WTC11 (cell line): ENCODE measurements at regions not wholly inside any gene's neighbourhood (a gene's known extent, or its start where the extent isn't known, plus 50 kb on each side); places are given as distances from the start of the nearest gene placed in this dataset.
A peak's percentile ranks its signal among the peaks of the same experiment; 100 is the strongest.

Experiments used
- ATAC-seq: fragments of 200-7000 bp; cut with Tn5 transposase; 2 replicates; pipeline ENCODE4 v1.10.0; 2021; ENCODE audit warnings: mild to moderate bottlenecking, moderate library complexity
- CTCF ChIA-PET: fragments of 300-600 bp; sonication (Branson Sonifier 250); formaldehyde crosslinking; loops from one replicate; lab custom pipeline; 2021; ENCODE audit warnings: antibody characterized with exemption; lab: Charles Lee
- POLR2A ChIA-PET: fragments of 350-600 bp; sonication (Branson Sonifier 250); formaldehyde crosslinking; loops from one replicate; lab custom pipeline; 2021; ENCODE audit warnings: antibody characterized with exemption; lab: Charles Lee
- DNase-seq: peaks from one replicate; pipeline ENCODE4 v3.0.0; 2021; ENCODE audit warnings: low spot score
- H3K27ac Mint-ChIP-seq: 2 replicates; pipeline ENCODE4 v1.8.0; 2021; ENCODE audit warnings: mixed read lengths
- H3K27me3 Mint-ChIP-seq: 2 replicates; pipeline ENCODE4 v1.8.0; 2021; ENCODE audit warnings: low read depth, mild to moderate bottlenecking, moderate library complexity, mixed read lengths
- H3K36me3 Mint-ChIP-seq: 2 replicates; pipeline ENCODE4 v1.8.0; 2021; ENCODE audit warnings: mixed read lengths
- H3K4me1 Mint-ChIP-seq: 2 replicates; pipeline ENCODE4 v1.8.0; 2022; ENCODE audit warnings: mixed read lengths
- H3K4me3 Mint-ChIP-seq: 2 replicates; pipeline ENCODE4 v1.8.0; 2021; ENCODE audit warnings: mild to moderate bottlenecking, moderate library complexity, mixed read lengths
- H3K9me3 Mint-ChIP-seq: 2 replicates; pipeline ENCODE4 v1.8.0; 2021; ENCODE audit warnings: mixed read lengths
- ATF2 ChIP-seq: sonication (generic); formaldehyde crosslinking; IDR thresholded peaks from 2 replicates; pipeline ENCODE4 v1.8.1; 2022; ENCODE audit warnings: low read depth, missing genetic modification reagents, borderline replicate concordance
- ATF6 ChIP-seq: sonication (generic); formaldehyde crosslinking; IDR thresholded peaks from 2 replicates; pipeline ENCODE4 v1.8.1; 2023; ENCODE audit warnings: mild to moderate bottlenecking, missing genetic modification reagents
- CREB1 ChIP-seq: sonication (generic); formaldehyde crosslinking; IDR thresholded peaks from 2 replicates; pipeline ENCODE4 v1.8.0; 2023; ENCODE audit warnings: mild to moderate bottlenecking, missing genetic modification reagents
- CTCF ChIP-seq: fragments of 200-600 bp; IDR thresholded peaks from 2 replicates; pipeline ENCODE4 v1.8.0; 2022; ENCODE audit warnings: antibody characterized with exemption
- E2F4 ChIP-seq: sonication (generic); formaldehyde crosslinking; IDR thresholded peaks from 2 replicates; pipeline ENCODE4 v1.8.1; 2022; ENCODE audit warnings: low read depth, mild to moderate bottlenecking, moderate library complexity, missing genetic modification reagents, borderline replicate concordance
- HMGA2 ChIP-seq: fragments of 250-450 bp; sonication (Bioruptor Pico); IDR thresholded peaks from 2 replicates; pipeline ENCODE4 v1.4.0; 2021; ENCODE audit warnings: mild to moderate bottlenecking, moderate library complexity
- HMGXB4 ChIP-seq: sonication (generic); formaldehyde crosslinking; IDR thresholded peaks from 2 replicates; pipeline ENCODE4 v1.8.1; 2023; ENCODE audit warnings: mild to moderate bottlenecking, moderate library complexity, missing genetic modification reagents
- OVOL2 ChIP-seq: fragments of 250-450 bp; sonication (Bioruptor Pico); IDR thresholded peaks from 2 replicates; pipeline ENCODE4 v1.9.0; 2021; ENCODE audit warnings: mild to moderate bottlenecking, borderline replicate concordance
- PREB ChIP-seq: sonication (generic); formaldehyde crosslinking; IDR thresholded peaks from 2 replicates; pipeline ENCODE4 v1.8.1; 2022; ENCODE audit warnings: mild to moderate bottlenecking, missing genetic modification reagents, moderate library complexity, borderline replicate concordance
- SMAD3 ChIP-seq: sonication (generic); formaldehyde crosslinking; IDR thresholded peaks from 2 replicates; pipeline ENCODE4 v1.8.0; 2022; ENCODE audit warnings: missing genetic modification reagents, mild to moderate bottlenecking, borderline replicate concordance
- SMAD4 ChIP-seq: sonication (generic); formaldehyde crosslinking; IDR thresholded peaks from 2 replicates; pipeline ENCODE4 v1.8.0; 2022; ENCODE audit warnings: mild to moderate bottlenecking, missing genetic modification reagents
- SOX15 ChIP-seq: fragments of 250-450 bp; sonication (Bioruptor Pico); IDR thresholded peaks from 2 replicates; pipeline ENCODE4 v1.9.0; 2021; ENCODE audit warnings: mild to moderate bottlenecking
- SP1 ChIP-seq: sonication (generic); formaldehyde crosslinking; conservative IDR thresholded peaks from 2 replicates; pipeline ENCODE4 v1.8.1; 2022; ENCODE audit warnings: missing genetic modification reagents
- TEAD1 ChIP-seq: sonication (generic); formaldehyde crosslinking; IDR thresholded peaks from 2 replicates; pipeline ENCODE4 v1.8.0; 2022; ENCODE audit warnings: mild to moderate bottlenecking, missing genetic modification reagents
- ZBTB43 ChIP-seq: sonication (generic); formaldehyde crosslinking; IDR thresholded peaks from 2 replicates; pipeline ENCODE4 v1.8.1; 2023; ENCODE audit warnings: mild to moderate bottlenecking, missing genetic modification reagents
- ZNF121 ChIP-seq: sonication (generic); formaldehyde crosslinking; IDR thresholded peaks from 2 replicates; pipeline ENCODE4 v1.8.0; 2023; ENCODE audit warnings: missing genetic modification reagents
- ZNF219 ChIP-seq: sonication (generic); formaldehyde crosslinking; IDR thresholded peaks from 2 replicates; pipeline ENCODE4 v1.8.0; 2023; ENCODE audit warnings: missing genetic modification reagents, mild to moderate bottlenecking, borderline replicate concordance
- ZSCAN18 ChIP-seq: fragments of 250-450 bp; sonication (Bioruptor Pico); IDR thresholded peaks from 2 replicates; pipeline ENCODE4 v2.1.2; 2022; ENCODE audit warnings: mild to moderate bottlenecking, moderate library complexity

GRCh38 chr15:70150405-70150747 lies 52.7 kb upstream of the TLE3 start:
- H3K4me1 Mint-ChIP-seq, result peaks cover 28% of the 10 kb centered on the region
- no peak overlapping the region for H3K27ac Mint-ChIP-seq
- H3K4me3 Mint-ChIP-seq, result no peak overlapping the region
- no peaks in the 10 kb centered on the region for H3K36me3 Mint-ChIP-seq
- H3K27me3 Mint-ChIP-seq, result no peaks in the 10 kb centered on the region
- ChIA-PET CTCF (no interaction called here), POLR2A (no interaction called here)
- TF ChIP-seq HMGA2 (CRISPR knock-in tag) (peak; percentile 93; the same call in 1 of the 2 replicates), OVOL2 (no peak)
- TF ChIP-seq, all 79 proteins: peak for 1
- ATAC-seq, result no peak
- DNase-seq, result no peak
- H3K9me3 Mint-ChIP-seq, result no peaks in the 10 kb centered on the region

GRCh38 chr15:70149667-70150404 lies 52.1 kb upstream of the TLE3 start:
- Mint-ChIP-seq H3K27ac (no peak overlapping the region), H3K27me3 (no peaks in the 10 kb centered on the region), H3K4me1 (peaks cover 25% of the 10 kb centered on the region), H3K9me3 (no peaks in the 10 kb centered on the region)
- no peak for DNase-seq
- ChIA-PET CTCF (no interaction called here), POLR2A (no interaction called here)
- TF ChIP-seq CTCF (no peak), ATF6 (no peak), HMGXB4 (CRISPR knock-in tag) (no peak), SMAD4 (no peak), E2F4 (no peak), SP1 (no peak), TEAD1 (no peak), CREB1 (CRISPR knock-in tag) (no peak), PREB (CRISPR knock-in tag) (no peak), ZNF121 (CRISPR knock-in tag) (no peak)
- TF ChIP-seq, all 79 proteins: peak for 0
- ATAC-seq, result no peak
- Mint-ChIP-seq H3K4me3 (no peak overlapping the region), H3K36me3 (no peaks in the 10 kb centered on the region)

- H3K9me3 Mint-ChIP-seq, result no peaks in the 10 kb centered on the region
- ChIA-PET CTCF (no interaction called here), POLR2A (no interaction called here)
- no peak overlapping the region for H3K4me3 Mint-ChIP-seq
- no peaks in the 10 kb centered on the region for H3K36me3 Mint-ChIP-seq
- H3K4me1 Mint-ChIP-seq, result peaks cover 22% of the 10 kb centered on the region
- ATAC-seq (no peak), DNase-seq (no peak)
- H3K27me3 Mint-ChIP-seq, result no peaks in the 10 kb centered on the region; the same call in none of the 2 replicates
- no peak overlapping the region for H3K27ac Mint-ChIP-seq
- TF ChIP-seq HMGXB4 (CRISPR knock-in tag) (no peak), CREB1 (CRISPR knock-in tag) (no peak), SOX15 (CRISPR knock-in tag) (no peak), ZSCAN18 (no peak), ZBTB43 (no peak), ZNF219 (CRISPR knock-in tag) (no peak), SMAD3 (CRISPR knock-in tag) (no peak), ATF2 (no peak)
Observed at GRCh38 chr15:70147778-70148177, 50.1 kb upstream of the TLE3 start.
